ENCODE measurements at regions not wholly inside any gene's neighbourhood (a gene's known extent, or its start where the extent isn't known, plus 50 kb on each side); places are given as distances from the start of the nearest gene placed in this dataset.

DNA sequence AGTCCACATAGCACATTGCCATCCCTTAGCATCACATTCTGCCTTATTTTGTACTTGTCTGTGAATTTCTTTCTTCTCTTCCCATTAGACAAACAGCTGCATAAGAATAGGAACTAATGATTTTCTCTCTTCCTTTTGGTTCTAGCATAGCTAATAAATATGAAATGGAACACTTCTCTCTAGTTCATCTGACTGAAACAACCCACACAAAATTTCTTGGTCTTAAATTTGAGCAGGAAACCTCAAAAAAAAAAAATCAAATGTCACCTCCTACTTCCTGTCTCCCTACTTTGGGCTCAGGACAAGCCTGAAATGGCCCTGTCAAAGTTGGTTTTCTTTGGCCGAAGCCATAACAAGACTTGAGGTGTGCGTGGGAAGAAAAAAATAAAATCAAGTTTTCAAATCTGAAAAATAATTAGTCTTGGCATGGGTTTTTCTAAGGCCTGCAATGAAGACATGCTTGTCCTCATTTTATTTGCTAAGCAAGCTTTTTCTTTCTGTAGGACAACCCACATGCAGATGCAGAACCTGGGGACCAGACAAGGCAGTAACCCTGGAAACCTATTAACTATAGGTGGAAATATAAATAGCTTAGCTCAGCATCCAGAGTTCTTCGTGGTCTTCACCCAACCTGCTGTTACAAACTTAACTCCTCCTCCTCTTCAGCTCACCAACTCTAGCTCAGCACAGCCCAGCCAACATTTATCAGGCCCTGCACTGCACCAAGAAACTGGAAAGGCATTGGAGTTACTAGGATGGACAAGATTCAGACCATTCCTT, 523.5 kb upstream of the KLF4 start:
- TF ChIP-seq, protein P1, sequence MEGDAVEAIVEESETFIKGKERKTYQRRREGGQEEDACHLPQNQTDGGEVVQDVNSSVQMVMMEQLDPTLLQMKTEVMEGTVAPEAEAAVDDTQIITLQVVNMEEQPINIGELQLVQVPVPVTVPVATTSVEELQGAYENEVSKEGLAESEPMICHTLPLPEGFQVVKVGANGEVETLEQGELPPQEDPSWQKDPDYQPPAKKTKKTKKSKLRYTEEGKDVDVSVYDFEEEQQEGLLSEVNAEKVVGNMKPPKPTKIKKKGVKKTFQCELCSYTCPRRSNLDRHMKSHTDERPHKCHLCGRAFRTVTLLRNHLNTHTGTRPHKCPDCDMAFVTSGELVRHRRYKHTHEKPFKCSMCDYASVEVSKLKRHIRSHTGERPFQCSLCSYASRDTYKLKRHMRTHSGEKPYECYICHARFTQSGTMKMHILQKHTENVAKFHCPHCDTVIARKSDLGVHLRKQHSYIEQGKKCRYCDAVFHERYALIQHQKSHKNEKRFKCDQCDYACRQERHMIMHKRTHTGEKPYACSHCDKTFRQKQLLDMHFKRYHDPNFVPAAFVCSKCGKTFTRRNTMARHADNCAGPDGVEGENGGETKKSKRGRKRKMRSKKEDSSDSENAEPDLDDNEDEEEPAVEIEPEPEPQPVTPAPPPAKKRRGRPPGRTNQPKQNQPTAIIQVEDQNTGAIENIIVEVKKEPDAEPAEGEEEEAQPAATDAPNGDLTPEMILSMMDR (IDR thresholded peaks at IDR 0.05): no peak
- TF ChIP-seq ZFX (IDR thresholded peaks at IDR 0.05; ENCODE audit: borderline replicate concordance): no peak

All from 22Rv1 (cell line).